ENCODE measurements at regions not wholly inside any gene's neighbourhood (a gene's known extent, or its start where the extent isn't known, plus 50 kb on each side); places are given as distances from the start of the nearest gene placed in this dataset.
"Not testable (repeated sequence)": the region's sequence is repeated elsewhere in the genome, so short reads cannot be mapped to it uniquely, and the experiment has no call there.

DNA sequence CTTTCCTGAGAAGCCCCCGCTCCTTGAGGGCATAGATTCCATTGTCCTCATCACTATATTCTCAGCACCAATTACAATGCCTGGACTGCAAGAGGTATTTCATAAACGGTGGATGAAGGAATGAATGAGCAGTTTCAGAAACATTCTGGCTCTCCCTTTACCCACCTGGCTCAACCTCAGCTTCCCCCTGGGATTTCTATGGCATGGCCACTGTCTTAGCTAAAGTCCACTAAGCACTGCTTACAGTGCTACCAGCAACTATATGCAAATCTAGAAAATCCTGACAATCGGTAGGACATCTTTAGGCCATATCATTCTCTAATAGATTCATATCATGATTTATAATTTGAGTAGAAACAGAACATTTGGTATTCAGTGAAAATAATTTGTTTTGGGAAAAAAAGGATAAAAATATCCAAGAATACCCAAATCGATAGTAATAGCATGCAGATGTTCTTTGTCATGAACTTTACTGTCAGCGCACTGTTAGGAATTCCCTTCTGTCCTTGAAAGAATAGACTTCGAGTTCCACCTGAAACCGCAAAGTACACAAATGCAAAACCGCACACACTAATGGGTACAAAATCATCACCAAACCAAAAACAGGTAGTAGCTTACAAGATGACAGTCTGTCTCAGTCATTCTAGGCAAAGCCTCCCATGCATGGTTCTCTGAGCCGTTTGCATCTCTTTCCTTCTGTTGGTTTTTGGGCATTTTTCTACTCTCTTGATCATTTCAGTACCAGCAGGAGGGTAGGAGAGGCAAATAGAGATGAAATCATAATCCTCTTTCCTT is 303.6 kb upstream of the ID2 start:
- DNase-seq, result peak; percentile 10

DNA sequence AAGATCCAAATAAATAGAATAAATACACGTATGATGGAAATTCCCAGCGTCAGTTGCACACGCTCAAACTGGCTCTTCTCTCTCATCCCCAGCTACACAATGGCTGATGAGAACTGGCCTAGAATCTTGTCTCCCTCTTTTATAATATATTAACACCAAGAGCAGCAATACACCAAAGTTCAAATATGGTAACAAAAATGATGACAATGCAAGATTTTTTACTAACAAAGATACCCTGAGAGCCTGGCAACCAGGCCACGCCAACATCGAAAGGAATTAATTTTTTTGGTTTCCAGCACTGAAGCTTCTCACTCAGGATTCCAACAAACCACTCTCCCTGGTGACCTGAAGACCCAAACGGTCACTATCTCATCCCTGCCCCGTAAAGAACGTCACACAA is 302.7 kb upstream of the ID2 start:
- DNase-seq, result no peak

DNA sequence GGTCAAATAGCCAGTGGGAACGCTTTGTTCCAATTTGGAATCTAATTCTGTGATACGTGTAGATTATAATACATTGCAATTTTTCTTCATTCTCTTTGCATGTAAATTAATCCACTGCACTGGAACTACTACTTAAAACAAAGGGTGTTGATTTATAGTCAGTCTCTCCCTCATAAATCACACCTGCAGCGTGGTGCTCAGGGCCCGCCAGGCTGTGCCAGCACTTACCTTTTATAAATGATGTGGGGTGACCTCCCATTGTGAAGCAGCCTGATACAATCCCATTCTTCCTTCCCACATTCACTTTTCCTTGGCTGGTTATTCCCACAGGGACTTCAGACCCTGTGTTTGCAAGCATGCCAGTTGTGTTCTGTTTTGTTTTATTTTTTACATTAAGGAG is 302.3 kb upstream of the ID2 start:
- DNase-seq, result no peak

DNA sequence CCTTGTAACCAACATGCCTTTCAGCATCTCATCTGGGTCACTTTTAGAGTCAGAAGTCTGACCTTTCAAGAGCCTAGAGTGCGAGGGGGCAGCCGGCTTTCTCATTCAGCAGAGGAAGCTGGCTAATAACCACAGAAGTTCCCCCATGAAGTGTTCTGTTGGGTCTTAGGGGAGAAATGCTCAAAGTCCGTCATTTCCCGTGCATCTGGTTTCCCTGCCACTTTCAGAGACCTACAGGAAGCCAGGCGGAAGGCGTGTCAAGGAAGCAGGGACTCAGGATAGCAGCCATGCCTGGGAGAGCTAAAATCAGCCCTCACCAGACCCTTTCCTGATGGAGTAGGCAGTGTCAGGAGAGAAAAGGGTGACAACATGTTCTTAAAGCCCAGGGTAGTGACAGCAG is 301.8 kb upstream of the ID2 start:
- no peak for DNase-seq

DNA sequence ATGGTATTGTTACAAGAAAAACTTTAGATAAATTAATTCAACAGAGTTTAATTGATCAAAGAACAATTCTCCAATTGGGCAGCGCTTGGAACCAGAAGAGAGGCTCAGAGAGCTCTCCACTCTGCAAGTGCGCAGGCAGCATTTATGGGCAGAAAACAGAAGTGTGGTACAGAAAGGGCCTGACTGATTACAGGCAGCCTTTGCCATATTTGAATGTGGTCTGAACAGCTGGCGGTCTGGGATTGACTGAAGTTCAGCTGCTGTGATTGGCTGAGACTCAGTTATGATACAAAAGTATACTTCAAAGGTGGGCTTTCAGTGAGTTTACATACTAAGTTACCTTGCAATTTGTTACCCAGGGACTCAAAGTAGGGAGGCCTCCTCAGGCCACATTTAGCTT is 301.3 kb upstream of the ID2 start:
- DNase-seq, result no peak

GRCh38 chr2:8382485-8382884 is 299.4 kb upstream of the ID2 start:
- no peak for DNase-seq

DNA sequence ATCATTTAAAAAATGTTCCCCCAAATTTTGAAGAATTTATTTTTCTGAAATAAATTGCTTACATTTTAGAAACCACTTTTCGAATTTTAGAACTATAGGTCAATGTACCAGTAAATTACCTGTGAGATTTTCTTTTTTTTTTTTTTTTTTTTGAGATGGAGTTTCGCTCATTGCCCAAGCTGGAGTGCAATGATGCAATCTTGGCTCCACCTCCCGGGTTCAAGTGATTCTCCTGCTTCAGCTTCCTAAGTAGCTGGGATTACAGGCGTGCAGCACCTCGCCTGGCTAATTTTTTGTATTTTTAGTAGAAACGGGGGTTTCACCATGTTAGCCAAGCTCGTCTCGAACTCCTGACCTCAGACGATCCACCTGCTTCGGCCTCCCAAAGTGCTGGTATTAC is 295.1 kb upstream of the ID2 start:
- not testable (repeated sequence) for DNase-seq

- no peak for DNase-seq
Observed at GRCh38 chr2:8388781-8389180, 293.1 kb upstream of the ID2 start.

DNA sequence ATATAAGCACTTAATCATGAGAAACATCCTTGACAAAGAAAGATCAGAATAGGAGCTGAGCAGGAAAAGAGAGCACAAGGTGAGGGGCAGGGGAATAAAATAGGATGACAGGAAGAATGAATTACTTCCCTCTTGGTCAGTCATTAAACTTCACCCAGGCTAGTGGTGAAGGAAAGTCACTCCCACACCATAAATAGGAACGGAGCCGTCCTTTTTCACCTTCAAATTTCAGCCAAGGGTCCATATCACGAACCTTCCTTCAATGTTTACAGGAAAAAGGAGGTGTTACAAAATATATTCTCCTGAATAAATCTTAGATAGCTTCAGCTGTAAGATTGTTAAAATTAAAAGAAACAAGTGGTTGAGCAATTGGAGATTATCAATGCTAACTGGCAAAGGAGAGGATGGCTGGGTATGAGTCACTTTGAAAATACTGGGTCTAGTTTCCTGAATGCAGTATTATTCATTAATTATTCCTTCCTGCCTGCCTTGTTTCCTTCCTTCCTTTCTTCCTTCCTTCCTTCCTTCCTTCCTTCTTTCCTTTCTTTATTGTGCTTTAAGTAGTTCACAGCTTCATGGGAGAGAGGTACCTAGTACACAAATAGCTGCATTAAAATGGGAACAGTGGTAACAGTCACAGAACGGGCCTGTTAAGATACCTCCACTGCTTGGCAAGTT is 292.3 kb upstream of the ID2 start:
- DNase-seq, result no peak

DNA sequence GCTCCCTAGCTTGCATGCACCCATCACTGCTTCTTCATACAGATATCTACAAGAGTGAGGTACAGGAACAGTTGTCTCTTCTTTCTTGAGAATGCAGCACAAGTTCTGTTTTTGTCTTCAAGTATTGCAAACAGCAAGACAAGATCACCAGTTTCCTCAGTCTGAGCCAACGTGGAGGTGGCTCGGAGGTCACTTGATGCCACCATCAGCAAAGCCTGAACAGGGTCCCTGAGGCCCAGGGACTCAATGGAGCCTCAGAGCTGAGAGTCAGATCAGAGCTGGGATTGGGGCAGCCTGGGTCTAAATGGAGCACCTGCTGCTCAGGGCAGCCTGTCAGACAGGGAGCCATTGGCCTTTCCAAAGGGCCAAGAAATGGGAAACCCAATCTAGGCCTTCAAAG is 290.7 kb upstream of the ID2 start:
- DNase-seq, result no peak

DNA sequence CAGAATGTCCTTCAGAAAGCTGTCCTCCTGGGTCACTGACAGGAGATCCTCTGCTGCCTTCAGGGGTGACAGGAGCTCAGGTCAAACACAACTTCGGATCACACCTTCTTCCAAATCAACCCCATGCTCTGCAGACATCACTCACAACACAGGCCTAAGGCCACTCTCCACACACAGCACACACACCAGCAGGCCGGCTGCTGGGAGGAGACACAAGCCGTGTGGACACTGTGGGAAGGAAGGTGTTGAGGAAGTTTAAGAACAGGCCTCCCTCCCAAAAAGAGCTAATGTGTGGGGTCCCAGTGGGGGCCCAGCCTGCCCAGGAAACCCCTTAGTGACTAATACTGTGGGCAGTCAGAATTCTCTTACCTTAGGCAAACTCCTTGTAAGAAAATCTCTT is 290.3 kb upstream of the ID2 start:
- DNase-seq, result no peak

GRCh38 chr2:8392098-8392866 is 289.6 kb upstream of the ID2 start:
- DNase-seq, result no peak

DNA sequence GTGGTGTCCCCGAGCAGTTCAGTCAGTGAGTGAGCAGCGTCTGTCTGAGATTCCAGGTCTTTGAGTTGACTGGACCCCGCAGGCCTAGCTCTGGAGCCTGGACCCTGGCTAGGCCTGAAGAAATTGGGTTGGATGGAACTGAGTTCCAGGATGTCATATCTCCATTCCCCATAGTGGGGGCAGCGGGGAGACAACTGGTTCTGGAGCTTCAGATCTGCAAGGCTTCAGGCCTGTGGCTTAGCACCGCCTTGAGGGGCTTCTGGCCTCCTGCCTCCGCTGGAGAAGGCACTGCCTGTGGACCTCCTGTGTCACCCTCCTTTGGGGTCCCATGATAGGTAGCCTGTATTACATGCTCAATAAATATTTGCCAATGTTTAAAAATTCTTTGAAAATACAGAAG is 288.4 kb upstream of the ID2 start:
- DNase-seq, result no peak

DNA sequence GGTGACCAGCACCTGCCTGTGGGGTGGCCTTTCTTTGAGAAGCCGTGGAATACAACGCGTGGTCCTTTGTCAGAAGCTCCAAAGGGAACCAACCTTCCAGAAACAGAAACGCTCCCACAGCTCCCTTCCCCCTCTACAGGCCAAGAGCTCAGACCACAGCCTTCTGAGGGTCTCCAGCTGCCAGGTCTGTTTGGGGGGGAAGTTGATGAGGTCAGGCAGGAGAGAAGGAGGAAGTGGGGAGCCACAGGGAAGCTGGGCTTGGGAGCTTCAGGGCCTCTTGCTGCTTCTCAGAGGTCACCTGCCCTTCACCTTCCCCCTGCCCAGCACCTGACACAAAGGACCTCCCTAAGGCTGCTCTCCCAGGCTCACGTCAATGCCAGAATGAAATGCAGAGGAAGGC is 287.7 kb upstream of the ID2 start:
- no peak for DNase-seq

GRCh38 chr2:8394569-8395359 is 287.1 kb upstream of the ID2 start:
- no peak for DNase-seq

GRCh38 chr2:8395718-8396117 is 286.1 kb upstream of the ID2 start:
- no peak for DNase-seq

DNA sequence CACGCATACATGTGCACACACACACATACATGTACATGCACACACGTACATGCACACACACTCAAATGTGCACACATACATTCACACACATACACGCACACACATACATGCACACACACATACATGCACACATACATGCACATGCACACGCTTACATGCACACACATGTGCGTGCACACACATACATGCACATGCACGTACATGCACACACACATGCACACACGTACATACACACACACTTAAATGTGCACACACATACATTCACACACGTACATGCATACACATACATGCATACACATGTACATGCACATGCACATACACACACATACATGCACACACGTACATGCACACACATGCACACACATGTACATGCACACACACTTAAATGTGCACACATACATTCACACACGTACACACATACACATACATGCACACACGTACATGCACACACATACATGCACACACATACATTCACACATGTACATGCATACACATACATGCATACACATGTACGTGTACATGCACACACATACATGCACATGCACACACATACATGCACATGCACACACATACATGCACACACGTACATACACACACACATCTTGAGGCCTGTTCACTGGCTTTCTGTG is 283.7 kb upstream of the ID2 start:
- DNase-seq, result no peak

DNA sequence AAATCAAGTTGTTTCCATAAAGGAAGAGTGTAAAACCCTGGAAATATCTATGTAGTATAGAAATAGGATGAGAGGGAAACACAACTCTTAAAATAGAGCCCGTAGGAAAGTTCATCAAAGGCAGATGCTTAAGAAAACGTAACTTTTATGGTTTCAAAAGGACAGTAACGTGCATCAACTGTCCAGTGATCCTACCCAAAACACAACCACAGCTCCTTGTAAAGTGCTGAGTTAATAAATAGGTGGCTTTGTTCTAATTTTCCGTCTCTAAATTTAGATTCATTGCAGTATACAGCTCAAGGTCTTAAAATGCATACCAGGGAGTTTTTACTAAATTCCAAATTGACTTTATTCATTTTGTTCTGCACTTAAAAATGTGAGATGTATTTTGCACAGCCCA is 282.1 kb upstream of the ID2 start:
- no peak for DNase-seq

DNA sequence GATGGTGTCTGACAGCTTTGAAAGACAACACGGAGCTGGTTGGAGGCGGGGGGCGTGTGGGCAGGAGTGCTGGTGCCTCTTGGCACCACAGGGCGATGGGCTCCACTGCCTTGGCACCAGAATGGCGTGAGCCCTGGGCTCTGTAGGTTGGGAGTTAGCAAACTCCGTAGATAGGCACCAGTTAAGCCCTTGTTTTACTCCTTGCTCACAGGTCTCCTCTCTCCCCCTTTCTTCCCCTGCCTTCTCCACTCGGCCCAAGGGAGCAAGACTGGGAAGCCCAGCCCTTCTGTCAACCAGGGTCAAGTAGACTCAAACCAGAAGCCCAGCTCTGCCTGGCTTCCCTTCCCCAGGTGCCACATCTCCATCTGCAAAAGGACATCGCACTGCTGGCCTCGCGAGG is 281.7 kb upstream of the ID2 start:
- no peak for DNase-seq

GRCh38 chr2:8402222-8402621 is 279.6 kb upstream of the ID2 start:
- no peak for DNase-seq

- DNase-seq, result no peak
Observed at GRCh38 chr2:8403876-8404275, 278.0 kb upstream of the ID2 start.

GRCh38 chr2:8405334-8405733 is 276.5 kb upstream of the ID2 start:
- no peak for DNase-seq

GRCh38 chr2:8406271-8406670 is 275.6 kb upstream of the ID2 start:
- DNase-seq, result no peak
